T47D (cell line): ENCODE measurements at regions not wholly inside any gene's neighbourhood (a gene's known extent, or its start where the extent isn't known, plus 50 kb on each side); places are given as distances from the start of the nearest gene placed in this dataset.

ENCODE experiments used
- DNase-seq, 2 experiments: peaks; one replicate each; pipeline versions ENCODE4 v3.0.0 to v3.0.0-alpha.2; 2011 to 2012; ENCODE audit warnings: low read depth in 1 of 2, low spot score in 1 of 2
- JUND ChIP-seq: IDR thresholded peaks from 2 replicates; pipeline ENCODE4 v1.6.1; 2012; ENCODE audit warnings: low read depth
- in situ Hi-C: cut with HindIII; loops from 2 replicates; pipeline ENCODE4 v1.10.0; 2016; ENCODE audit warnings: low sequenced_read_pairs, low pct_unique_long_range_greater_than_20kb

DNA sequence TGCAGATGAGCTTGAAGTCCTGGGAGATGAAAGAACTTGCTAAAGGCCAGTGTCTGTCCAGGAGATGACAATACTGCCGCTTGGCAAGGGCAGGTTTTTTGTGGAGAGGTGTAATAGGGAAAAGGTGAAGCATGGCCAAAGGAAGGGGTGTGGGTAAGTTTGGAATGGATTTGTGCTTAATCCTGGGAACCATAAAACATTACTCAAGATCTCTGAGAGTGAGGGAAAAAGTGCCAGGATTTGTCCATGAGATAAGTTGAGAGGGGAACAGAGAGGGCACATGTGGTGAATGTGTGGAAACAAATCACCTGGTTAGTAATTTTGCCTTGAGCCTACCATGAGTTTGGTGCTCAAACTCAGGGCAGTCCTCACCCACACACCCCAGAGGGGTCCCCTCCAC lies 108.8 kb upstream of the CD180 start:
- in situ Hi-C loops = no loop called here
- no peak for TF ChIP-seq JUND
- no peak for DNase-seq

DNA sequence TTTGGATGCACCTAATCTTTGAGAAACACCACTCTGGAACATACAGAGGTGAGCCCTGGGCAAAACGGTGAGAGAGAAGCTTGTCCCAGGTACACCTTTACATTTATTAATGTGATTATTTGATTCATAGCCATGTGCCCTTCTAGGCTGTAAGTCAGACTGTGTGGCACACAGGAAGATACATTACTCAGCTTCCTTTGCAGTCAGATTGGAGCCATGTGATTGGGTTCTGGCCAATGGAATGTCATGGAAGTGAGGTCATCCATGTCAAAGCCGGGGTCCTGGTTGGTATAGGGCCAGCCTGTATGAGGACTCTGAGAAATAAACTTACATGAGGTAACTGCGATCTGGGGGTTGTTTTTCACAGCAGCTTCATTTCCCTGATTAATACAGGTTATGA lies 106.8 kb upstream of the CD180 start:
- no peak for DNase-seq
- no peak for TF ChIP-seq JUND
- in situ Hi-C loops = no loop called here

- no peak for DNase-seq
- no peak for TF ChIP-seq JUND
- in situ Hi-C loops = no loop called here
Observed at GRCh38 chr5:67301285-67301903, 104.8 kb upstream of the CD180 start.

GRCh38 chr5:67300326-67300725 lies 103.7 kb upstream of the CD180 start:
- no peak for DNase-seq
- no peak for TF ChIP-seq JUND
- in situ Hi-C loops = no loop called here

- DNase-seq = no peak
- no peak for TF ChIP-seq JUND
- in situ Hi-C loops = no loop called here
Observed at GRCh38 chr5:67299231-67299735, 102.7 kb upstream of the CD180 start.

- no peak for TF ChIP-seq JUND
- in situ Hi-C loops = no loop called here
- no peak for DNase-seq
Observed at GRCh38 chr5:67297802-67298532, 101.4 kb upstream of the CD180 start.

DNA sequence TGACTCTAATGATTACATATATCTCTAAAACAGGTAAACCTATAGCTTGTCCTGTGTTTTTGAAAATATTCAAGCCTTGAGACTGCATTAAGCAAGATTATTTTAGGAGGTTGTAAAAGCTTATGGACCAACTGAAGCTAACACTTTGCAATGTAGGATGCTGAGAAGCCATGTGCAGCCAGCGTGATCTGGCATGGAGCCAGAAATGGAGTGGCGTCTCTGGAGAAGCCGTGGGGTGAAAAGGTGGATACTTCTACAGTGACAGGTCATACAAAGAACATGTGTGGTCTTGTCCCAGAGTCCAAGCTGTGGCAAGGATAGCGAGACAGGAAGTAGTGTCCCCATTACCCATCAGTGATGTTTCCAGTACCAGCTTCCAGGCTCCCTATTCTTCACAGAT lies 100.8 kb upstream of the CD180 start:
- no peak for TF ChIP-seq JUND
- DNase-seq = no peak
- in situ Hi-C loops = no loop called here

DNA sequence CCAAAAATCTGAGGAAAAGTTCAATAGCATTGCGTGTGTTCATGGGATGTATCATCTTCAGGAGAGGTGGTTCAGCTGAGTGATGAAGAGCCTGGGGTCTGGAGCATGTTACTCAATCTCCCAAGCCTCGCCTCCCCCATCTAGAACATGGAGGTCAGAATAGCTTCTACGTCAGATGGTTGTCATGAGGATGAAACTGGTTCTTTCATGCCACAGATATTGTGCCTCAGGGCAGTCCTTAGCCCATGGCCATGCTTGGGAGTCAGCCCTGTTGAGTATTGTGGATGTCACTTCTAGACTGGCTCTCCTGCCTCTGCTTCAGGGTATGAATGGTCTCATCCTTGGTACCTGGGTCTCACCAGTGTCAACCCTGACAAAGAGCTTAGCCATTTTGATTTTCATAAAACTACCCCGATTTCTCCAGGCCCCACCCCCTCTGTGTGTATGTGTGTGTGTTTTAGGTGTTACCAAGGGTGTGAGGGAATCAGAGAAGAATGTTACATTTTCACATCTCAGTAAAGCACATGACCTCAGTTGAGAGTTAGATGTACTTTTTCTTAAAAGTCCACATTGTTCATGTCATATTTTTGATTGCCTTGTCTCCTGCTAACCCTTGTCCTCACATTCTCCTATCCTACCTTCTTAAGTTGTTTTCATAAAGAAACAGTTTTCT lies 97.8 kb upstream of the CD180 start:
- in situ Hi-C loops = no loop called here

DNA sequence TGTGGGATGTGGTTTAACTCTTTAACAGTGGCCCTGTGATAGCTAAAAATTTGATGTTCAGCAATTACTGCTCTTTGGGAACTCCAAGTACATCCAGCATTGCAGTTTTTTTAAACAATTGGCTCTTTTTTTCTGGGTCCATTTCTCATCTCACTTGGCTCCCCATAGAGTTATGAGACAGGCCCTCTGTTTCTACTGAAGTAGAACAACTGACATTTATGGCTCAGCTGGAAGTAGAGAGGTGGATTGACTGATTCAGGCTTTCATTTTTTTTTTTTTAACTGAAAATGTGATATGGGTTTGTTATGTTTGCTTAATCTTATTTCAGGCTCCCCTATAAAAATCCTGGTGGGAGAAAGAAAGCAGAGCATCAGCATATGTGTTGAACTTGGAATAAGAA lies 96.6 kb upstream of the CD180 start:
- no peak for TF ChIP-seq JUND
- in situ Hi-C loops = no loop called here
- no peak for DNase-seq

More for the DNA sequence above, 97.8 kb upstream of the CD180 start:
- DNase-seq = no peak
- no peak for TF ChIP-seq JUND

- no peak for TF ChIP-seq JUND
- no peak for DNase-seq
- in situ Hi-C loops = no loop called here
Observed at GRCh38 chr5:67292201-67292940, 95.8 kb upstream of the CD180 start.

DNA sequence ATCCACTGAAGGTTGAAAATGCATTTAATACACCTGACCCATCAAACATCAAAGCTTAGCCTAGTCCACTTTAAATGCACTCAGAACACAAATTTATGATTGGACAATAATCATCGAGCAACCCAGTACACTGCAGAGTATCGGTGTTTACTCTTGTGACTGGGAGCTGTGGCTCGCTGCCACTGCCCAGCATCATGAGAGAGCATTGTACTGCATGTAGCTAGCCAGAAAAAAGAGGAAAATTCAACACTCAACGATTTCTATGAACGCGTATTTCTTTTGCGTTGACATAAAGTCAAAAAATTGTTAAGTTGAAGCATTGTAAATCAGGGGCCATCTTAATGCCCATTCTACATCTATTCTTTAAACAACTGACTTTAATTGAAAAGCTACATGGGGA lies 95.1 kb upstream of the CD180 start:
- in situ Hi-C loops = no loop called here
- DNase-seq = no peak
- TF ChIP-seq JUND = no peak

DNA sequence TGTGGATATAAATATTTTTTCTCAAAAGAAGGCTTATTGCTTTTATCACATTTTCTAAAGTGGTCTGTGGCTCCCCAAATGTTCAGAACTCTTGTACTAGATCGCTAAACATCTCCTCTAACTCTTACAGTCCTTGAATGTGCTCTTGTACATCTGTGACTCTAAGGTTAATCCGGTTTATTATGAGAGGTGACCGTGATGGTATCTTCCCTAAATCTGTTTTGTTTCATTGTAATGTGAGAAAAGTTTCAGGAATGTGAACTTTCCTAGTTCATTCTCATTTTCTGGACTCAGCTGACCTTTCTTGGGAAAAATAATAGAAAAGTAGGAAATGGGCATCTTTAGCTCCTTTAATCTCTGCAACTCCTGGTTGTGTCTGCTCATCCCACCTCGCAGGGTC lies 94.5 kb upstream of the CD180 start:
- in situ Hi-C loops = no loop called here
- no peak for DNase-seq
- TF ChIP-seq JUND = no peak
